ACC112 (cell line): ENCODE measurements at regions not wholly inside any gene's neighbourhood (a gene's known extent, or its start where the extent isn't known, plus 50 kb on each side); places are given as distances from the start of the nearest gene placed in this dataset.
"Not testable (repeated sequence)": the region's sequence is repeated elsewhere in the genome, so short reads cannot be mapped to it uniquely, and the experiment has no call there.

Experiments used
- H2AFZ ChIP-seq: fragments of 200-600 bp; sonication (generic); one replicate; pipeline ENCODE4 v1.6.0; 2017; ENCODE audit warnings: antibody characterized with exemption, low read length; ENCODE audit not compliant: unreplicated experiment
- H3K27ac ChIP-seq: fragments of 200-600 bp; sonication (generic); 2 replicates; pipeline ENCODE4 v1.5.1; 2014; ENCODE audit warnings: low read depth, mild to moderate bottlenecking, antibody characterized with exemption, low read length, moderate library complexity
- H3K27me3 ChIP-seq: fragments of 200-600 bp; sonication (generic); 2 replicates; pipeline ENCODE4 v1.6.1; 2014; ENCODE audit warnings: mild to moderate bottlenecking, antibody characterized with exemption, low read length, moderate library complexity, mixed read lengths; ENCODE audit not compliant: insufficient read depth
- H3K36me3 ChIP-seq: fragments of 200-600 bp; sonication (generic); 2 replicates; pipeline ENCODE4 v1.6.1; 2016; ENCODE audit warnings: mild to moderate bottlenecking, antibody characterized with exemption, low read length, moderate library complexity, mixed read lengths; ENCODE audit not compliant: insufficient read depth
- H3K4me1 ChIP-seq: fragments of 200-600 bp; sonication (generic); one replicate; pipeline ENCODE4 v1.6.1; 2016; ENCODE audit warnings: low read length, mixed read lengths; ENCODE audit not compliant: insufficient read depth, unreplicated experiment, control insufficient read depth
- H3K4me3 ChIP-seq: fragments of 200-600 bp; sonication (generic); 2 replicates; pipeline ENCODE4 v1.5.1; 2014; ENCODE audit warnings: mild to moderate bottlenecking, low read depth, low read length
- H3K79me2 ChIP-seq: fragments of 200-600 bp; sonication (generic); one replicate; pipeline ENCODE4 v1.6.0; 2016; ENCODE audit warnings: low read length; ENCODE audit not compliant: control insufficient read depth, unreplicated experiment, insufficient read depth

DNA sequence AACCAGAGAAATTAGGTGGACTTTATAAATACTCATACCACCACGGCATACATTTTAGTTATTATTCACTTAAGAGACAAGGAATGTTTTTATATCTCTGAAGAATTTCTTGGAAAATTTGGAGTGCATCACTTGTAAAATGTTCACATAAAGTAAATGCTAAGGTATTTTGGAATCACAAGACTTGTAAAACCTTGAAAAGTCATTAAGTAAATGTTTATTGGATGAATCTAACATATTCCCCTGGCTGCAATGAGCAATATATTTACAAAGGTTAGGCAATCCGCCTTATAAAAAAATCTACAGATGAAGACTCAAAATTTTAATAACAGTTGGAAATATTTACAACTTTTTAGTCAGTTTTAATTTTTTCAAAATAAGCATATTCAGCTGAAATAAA lies 287.4 kb upstream of the ALG10 start:
- no peak overlapping the region for H3K27ac ChIP-seq
- H2AFZ ChIP-seq, result no peak overlapping the region
- H3K4me1 ChIP-seq, result no peaks in the 10 kb centered on the region
- no peak overlapping the region for H3K4me3 ChIP-seq
- no peaks in the 10 kb centered on the region for H3K27me3 ChIP-seq
- no peaks in the 10 kb centered on the region for H3K36me3 ChIP-seq
- H3K79me2 ChIP-seq, result no peaks in the 10 kb centered on the region

DNA sequence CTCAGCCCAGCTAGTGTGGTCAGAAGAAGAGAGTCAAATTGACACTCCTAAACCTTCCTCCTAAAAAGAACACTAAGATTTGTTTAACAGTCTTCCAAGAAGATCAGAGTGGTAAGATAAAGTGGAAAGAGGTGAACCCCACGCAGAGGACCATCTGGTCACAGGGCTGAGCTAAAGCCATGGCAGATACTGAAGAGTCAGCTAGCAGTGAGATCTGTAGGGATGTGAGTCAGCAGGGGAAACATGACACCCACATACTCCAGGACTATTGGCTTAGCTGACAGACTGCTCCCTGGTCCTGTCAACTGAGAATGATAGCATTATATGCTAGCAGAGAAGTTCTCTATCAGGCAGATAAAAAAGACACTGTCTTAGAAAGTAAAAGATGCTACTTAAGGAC lies 269.4 kb upstream of the ALG10 start:
- Histone ChIP-seq H3K4me1 (no peaks in the 10 kb centered on the region), H2AFZ (no peak overlapping the region), H3K79me2 (no peaks in the 10 kb centered on the region), H3K4me3 (no peak overlapping the region), H3K36me3 (no peaks in the 10 kb centered on the region), H3K27me3 (no peaks in the 10 kb centered on the region), H3K27ac (no peak overlapping the region)

DNA sequence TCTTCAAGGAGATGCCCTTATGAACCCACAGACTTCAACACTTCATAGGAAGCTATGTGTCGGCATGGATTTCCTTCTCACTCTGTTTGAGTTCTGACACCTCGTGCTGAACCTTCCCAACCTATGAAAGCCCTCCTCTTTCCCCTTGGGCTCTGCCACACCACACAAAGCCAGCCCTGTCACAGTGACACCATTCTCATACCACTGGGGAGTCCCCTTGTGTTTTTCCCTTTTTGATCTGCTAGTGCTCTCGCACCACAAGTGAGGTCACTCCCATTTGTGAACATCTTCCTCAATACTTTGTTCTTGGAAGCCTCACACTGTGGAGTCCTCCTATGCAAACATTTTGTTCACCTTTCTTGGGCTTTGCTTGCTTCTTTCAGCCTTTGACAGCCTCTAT lies 264.6 kb upstream of the ALG10 start:
- Histone ChIP-seq H3K27ac (no peak overlapping the region), H3K4me1 (no peaks in the 10 kb centered on the region), H3K36me3 (no peaks in the 10 kb centered on the region), H3K27me3 (no peaks in the 10 kb centered on the region), H2AFZ (no peak overlapping the region), H3K4me3 (no peak overlapping the region), H3K79me2 (no peaks in the 10 kb centered on the region)

DNA sequence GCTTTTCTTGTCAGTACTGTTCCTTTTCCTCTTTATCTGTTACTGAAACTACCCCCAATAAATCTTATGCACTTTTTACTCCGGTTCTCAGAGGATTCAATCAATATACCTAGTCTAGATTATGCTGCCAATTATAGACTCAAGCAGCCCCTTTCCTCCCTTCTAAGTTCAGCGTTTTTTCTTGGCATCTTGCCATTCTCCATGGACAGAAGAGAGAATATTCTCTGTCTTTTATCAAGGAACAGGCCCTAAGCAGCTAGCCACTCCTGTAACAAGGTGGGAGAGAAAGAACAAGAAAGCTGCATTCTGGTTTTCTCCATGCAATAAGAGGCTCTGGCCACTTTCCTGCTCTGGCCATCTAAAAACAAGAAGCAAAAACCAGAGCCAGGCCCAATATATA lies 263.0 kb upstream of the ALG10 start:
- no peaks in the 10 kb centered on the region for H3K79me2 ChIP-seq
- no peaks in the 10 kb centered on the region for H3K27me3 ChIP-seq
- no peak overlapping the region for H3K27ac ChIP-seq
- H2AFZ ChIP-seq, result no peak overlapping the region
- H3K36me3 ChIP-seq, result no peaks in the 10 kb centered on the region
- no peaks in the 10 kb centered on the region for H3K4me1 ChIP-seq
- H3K4me3 ChIP-seq, result no peak overlapping the region

- H3K4me1 ChIP-seq, result no peaks in the 10 kb centered on the region
These were observed 259.0 kb upstream of the ALG10 start for GRCh38 chr12:33763331-33763730.

DNA sequence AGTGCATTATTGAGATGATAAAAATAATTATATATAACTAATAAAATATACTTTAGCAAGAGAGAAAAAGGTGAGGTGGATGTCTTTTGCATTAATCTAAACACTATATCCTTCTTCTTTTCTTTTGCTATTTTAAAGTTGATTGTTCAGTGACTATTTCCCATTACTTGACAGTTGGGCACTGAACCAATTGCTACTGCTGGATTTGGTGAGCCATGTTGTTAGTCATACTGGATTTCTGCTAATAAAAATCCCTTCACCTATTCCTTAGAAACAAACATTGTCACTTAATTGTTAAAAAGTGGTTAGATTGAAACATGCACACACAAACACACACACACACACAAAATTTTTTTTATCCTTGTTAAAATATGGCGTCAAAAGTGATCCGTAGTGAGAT lies 251.6 kb upstream of the ALG10 start:
- no peak overlapping the region for H3K27ac ChIP-seq
- no peaks in the 10 kb centered on the region for H3K79me2 ChIP-seq
- H3K36me3 ChIP-seq, result no peaks in the 10 kb centered on the region
- H3K27me3 ChIP-seq, result no peaks in the 10 kb centered on the region
- no peak overlapping the region for H3K4me3 ChIP-seq
- H2AFZ ChIP-seq, result no peak overlapping the region
- H3K4me1 ChIP-seq, result no peaks in the 10 kb centered on the region

More at GRCh38 chr12:33763331-33763730, 259.0 kb upstream of the ALG10 start:
- H3K4me3 ChIP-seq, result no peak overlapping the region
- no peak overlapping the region for H2AFZ ChIP-seq
- H3K79me2 ChIP-seq, result no peaks in the 10 kb centered on the region
- no peaks in the 10 kb centered on the region for H3K27me3 ChIP-seq
- H3K27ac ChIP-seq, result no peak overlapping the region
- no peaks in the 10 kb centered on the region for H3K36me3 ChIP-seq

GRCh38 chr12:33771889-33772288 lies 250.4 kb upstream of the ALG10 start:
- Histone ChIP-seq H3K27ac (no peak overlapping the region), H3K36me3 (no peaks in the 10 kb centered on the region), H2AFZ (no peak overlapping the region), H3K27me3 (no peaks in the 10 kb centered on the region), H3K79me2 (no peaks in the 10 kb centered on the region), H3K4me3 (no peak overlapping the region), H3K4me1 (no peaks in the 10 kb centered on the region)

DNA sequence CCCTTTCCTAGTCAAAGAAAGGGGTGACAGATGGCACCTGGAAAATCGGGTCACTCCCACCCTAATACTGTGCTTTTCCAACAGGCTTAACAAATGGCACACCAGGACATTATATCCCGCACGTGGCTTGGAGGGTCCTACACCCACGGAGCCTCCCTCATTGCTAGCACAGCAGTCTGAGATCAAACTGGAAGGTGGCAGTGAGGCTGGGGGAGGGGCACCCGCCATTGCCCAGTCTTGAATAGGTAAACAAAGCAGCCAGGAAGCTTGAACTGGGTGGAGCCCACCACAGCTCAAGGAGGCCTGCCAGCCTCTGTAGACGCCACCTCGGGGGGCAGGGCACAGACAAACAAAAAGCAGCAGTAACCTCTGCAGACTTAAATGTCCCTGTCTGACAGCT lies 249.2 kb upstream of the ALG10 start:
- not testable (repeated sequence) for H3K79me2 ChIP-seq, H3K27me3 ChIP-seq, H3K27ac ChIP-seq, H3K4me3 ChIP-seq, H3K36me3 ChIP-seq, H2AFZ ChIP-seq, H3K4me1 ChIP-seq

- H3K79me2 ChIP-seq, result no peaks in the 10 kb centered on the region
- H3K27ac ChIP-seq, result no peak overlapping the region
- no peaks in the 10 kb centered on the region for H3K36me3 ChIP-seq
- no peak overlapping the region for H2AFZ ChIP-seq
- no peaks in the 10 kb centered on the region for H3K27me3 ChIP-seq
- H3K4me3 ChIP-seq, result no peak overlapping the region
- H3K4me1 ChIP-seq, result no peaks in the 10 kb centered on the region
These were observed 235.8 kb upstream of the ALG10 start for GRCh38 chr12:33786532-33786931.

- no peak overlapping the region for H3K27ac ChIP-seq
- no peaks in the 10 kb centered on the region for H3K4me1 ChIP-seq
These were observed 227.3 kb upstream of the ALG10 start for GRCh38 chr12:33794954-33795353.

GRCh38 chr12:33795536-33795935 lies 226.8 kb upstream of the ALG10 start:
- Histone ChIP-seq H3K27ac (no peak overlapping the region), H3K36me3 (no peaks in the 10 kb centered on the region), H3K4me3 (no peak overlapping the region), H3K79me2 (no peaks in the 10 kb centered on the region), H3K4me1 (no peaks in the 10 kb centered on the region), H2AFZ (no peak overlapping the region), H3K27me3 (no peaks in the 10 kb centered on the region)

More at GRCh38 chr12:33794954-33795353, 227.3 kb upstream of the ALG10 start:
- Histone ChIP-seq H3K4me3 (no peak overlapping the region), H3K27me3 (no peaks in the 10 kb centered on the region), H2AFZ (no peak overlapping the region), H3K36me3 (no peaks in the 10 kb centered on the region), H3K79me2 (no peaks in the 10 kb centered on the region)

DNA sequence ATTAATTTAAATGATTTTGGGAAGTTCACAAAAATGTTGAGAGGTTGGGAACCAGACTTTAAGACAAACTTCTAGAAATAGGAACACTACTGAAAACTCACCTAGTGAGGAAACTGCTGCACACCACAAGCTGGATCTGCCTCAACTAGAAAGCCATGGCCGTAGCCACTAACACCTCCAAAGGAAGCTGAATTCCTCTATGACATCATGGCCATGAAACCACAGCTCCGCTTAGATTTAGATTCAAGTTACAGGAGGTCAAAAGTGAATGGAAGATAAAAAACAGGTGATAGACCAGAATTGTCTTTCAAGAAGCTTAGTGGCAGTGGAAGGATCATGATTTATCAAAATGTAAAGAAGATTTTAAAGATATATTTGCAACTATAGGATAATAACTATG lies 208.8 kb upstream of the ALG10 start:
- H3K27me3 ChIP-seq, result no peaks in the 10 kb centered on the region
- H2AFZ ChIP-seq, result no peak overlapping the region
- H3K4me1 ChIP-seq, result no peaks in the 10 kb centered on the region
- no peaks in the 10 kb centered on the region for H3K79me2 ChIP-seq
- no peak overlapping the region for H3K27ac ChIP-seq
- H3K4me3 ChIP-seq, result no peak overlapping the region
- H3K36me3 ChIP-seq, result no peaks in the 10 kb centered on the region
